NOMO-1 treated with dmso at 0.1 percent for 144 hours (cell line): ENCODE measurements at regions not wholly inside any gene's neighbourhood (a gene's known extent, or its start where the extent isn't known, plus 50 kb on each side); places are given as distances from the start of the nearest gene placed in this dataset.

ENCODE experiments used
- DNase-seq: peaks from one replicate; lab custom pipeline; 2025; ENCODE audit not compliant: unreplicated experiment; lab: John Stamatoyannopoulos, UW

- DNase-seq: no peak
Measured at GRCh38 chr1:106492880-106493279, 563.6 kb upstream of the PRMT6 start.

DNA sequence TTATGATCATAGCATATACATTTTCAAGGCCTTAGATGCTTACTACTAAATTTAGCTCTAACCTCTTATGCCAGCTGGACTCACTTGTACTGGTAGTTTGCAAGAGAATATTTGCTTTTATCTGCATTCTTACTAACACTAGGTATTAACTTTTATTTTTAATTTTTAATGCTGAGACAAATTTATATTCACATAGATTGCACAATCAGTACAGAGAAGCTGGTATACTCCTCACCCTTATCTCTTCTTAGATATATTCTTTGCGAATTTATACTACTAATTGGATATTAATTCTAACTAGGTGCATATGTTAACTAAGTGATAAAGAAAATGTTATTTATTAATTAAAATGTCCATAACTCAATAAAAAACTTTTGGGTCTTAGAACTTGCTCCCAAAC is 561.8 kb upstream of the PRMT6 start:
- DNase-seq: no peak

GRCh38 chr1:106498238-106498637 is 558.2 kb upstream of the PRMT6 start:
- no peak for DNase-seq

GRCh38 chr1:106502659-106503058 is 553.8 kb upstream of the PRMT6 start:
- DNase-seq: no peak

DNA sequence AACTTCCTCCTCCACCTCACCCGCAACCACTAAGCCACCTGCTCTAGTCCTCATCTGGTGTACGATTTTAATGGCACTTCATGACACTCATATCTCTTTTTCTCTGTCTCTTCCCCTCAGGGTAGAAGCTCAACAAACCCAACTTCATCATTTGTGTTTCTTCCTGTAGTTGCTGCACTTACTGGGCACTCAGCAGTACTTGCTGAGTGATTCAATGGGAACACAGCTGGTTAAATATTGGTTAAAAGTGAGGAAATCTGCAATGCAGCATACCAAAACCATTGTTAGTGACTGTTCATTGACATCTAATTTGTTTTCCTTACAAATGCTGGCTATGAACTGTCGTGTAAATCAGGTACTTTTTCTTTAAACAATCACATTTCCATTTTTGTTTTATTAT is 541.1 kb upstream of the PRMT6 start:
- DNase-seq: no peak

DNA sequence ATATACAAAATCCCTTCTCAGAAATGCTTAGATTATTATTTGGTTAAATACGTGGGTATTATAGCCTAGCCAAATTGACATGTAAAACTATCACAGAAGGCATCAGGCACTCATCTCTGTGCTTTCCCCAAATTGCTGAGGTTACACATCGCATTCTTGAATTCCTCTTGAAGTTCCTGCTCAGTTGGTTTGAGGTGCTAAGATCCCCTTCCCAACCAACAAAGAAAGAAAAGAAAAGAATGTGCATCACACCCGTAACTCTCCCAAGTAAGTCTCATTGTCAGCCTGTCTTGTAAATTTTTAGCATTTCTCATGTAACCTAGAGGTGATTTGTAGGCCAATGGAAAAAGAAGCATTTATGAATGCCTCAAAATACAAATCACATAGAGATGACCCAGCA is 539.2 kb upstream of the PRMT6 start:
- no peak for DNase-seq

- no peak for DNase-seq
Measured at GRCh38 chr1:106523497-106523896, 533.0 kb upstream of the PRMT6 start.

DNA sequence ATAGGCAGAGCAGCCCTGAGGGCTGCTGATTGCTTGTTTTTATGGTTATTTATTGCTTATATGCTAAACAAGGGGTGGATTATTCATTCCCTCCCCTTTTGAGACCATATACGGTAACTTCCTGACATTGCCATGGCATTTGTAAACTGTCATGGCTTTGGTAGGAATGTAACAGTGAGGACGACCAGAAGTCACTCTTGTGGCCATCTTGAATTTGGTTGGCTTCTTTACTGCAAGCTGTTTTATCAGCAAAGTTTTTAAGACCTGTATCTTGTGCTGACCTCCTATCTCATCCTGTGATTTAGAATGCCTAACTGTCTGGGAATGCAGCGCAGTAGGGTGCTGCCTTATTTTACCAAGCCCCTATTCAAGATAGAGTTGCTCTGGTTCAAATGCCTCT is 531.8 kb upstream of the PRMT6 start:
- DNase-seq: no peak

DNA sequence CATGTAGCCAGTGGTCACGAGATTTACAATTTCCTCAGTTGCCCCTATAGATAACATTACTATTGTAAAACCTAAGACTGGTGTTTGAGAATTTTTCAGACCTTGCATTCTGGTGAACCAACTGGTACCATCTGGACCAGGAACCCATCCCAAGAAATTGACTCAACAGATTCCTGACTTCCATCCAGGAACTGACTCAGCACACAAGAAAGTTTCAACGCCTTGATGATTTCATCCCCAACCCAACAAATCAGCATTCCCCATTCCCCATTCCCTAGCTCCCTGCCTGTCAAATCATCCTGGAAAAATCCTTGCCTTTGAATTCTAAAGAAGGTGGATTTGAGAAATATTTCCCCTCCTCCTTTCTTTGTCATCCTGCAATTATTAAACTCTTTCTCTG is 529.8 kb upstream of the PRMT6 start:
- DNase-seq: no peak

DNA sequence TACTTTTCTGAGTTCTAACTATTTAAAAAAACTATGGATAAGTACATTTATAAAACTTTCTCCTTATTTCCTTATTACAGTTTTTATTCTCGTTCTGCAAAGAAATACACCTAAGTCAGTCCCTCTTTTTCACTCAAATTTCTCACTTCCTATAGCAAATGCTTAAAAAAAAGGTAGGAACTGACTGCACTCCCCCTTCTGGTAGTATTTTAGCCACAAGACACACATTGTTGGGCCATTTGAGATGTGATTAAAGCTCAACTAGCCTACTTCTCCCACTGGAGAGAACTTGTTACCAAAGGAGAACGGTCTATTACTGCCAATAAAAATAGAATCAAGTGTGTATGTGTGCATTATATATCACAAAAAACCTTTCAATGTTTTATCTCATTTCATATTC is 521.9 kb upstream of the PRMT6 start:
- DNase-seq: no peak

- DNase-seq: no peak
Measured at GRCh38 chr1:106536741-106537140, 519.7 kb upstream of the PRMT6 start.

DNA sequence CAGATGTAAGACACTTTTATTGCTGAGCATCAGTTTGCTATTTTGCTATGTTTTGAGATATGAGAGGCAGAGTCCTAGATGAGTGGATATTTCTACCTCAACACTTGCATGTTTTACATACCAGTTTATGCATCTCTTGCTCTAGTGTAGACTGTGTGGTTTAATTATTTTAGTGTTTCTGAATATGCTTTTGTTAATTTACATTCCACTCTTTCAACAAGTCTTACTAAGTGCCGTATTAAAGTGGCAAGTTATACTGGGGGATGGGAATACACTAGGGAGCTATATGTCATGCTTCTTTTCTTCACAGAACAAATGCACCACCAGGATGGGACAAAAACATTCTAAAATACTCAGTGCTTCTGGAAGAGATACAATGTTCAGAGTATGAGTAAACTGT is 507.7 kb upstream of the PRMT6 start:
- DNase-seq: no peak

GRCh38 chr1:106554294-106554693 is 502.2 kb upstream of the PRMT6 start:
- no peak for DNase-seq

- no peak for DNase-seq
Measured at GRCh38 chr1:106555571-106555970, 500.9 kb upstream of the PRMT6 start.

GRCh38 chr1:106564192-106564591 is 492.3 kb upstream of the PRMT6 start:
- DNase-seq: no peak

- DNase-seq: no peak
Measured at GRCh38 chr1:106568201-106568974, 488.1 kb upstream of the PRMT6 start.

DNA sequence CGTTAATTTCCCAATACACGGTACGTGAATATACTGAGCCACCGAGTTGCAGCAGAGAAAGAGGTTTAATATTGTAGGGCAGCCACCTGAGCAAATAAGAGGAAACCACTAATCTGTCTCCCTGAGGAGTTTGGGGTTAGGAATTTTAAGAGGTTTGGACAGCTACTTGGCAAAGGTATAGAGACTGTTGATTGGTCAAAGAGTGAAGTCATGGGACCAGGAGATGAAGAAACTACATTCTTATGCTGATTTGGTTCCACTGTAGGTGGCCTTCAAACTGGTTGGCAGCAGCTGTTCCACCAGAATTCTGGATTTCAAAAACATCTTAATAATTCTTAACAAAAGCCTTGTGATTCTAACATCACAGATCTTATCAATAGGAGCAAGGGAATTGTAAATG is 485.4 kb upstream of the PRMT6 start:
- no peak for DNase-seq

GRCh38 chr1:106584107-106584506 is 472.4 kb upstream of the PRMT6 start:
- DNase-seq: no peak

DNA sequence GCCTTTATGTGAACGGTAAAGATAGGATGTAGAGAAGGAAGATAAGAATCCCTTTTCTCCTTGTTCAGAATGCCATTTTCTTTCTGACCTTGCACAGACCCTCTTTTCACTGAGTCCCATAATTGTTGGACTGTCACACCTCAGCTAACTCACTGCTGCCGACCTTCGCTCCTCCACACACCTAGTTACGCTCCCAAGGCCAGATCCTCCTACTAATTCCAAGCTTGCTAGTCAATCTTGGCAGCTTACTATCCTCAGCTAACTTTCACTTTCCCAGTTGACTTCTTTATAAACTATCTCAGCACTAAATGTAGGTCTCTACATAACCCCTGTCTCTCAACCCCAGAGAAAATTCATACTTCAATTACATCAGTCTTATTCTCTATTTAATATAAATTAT is 471.8 kb upstream of the PRMT6 start:
- no peak for DNase-seq

DNA sequence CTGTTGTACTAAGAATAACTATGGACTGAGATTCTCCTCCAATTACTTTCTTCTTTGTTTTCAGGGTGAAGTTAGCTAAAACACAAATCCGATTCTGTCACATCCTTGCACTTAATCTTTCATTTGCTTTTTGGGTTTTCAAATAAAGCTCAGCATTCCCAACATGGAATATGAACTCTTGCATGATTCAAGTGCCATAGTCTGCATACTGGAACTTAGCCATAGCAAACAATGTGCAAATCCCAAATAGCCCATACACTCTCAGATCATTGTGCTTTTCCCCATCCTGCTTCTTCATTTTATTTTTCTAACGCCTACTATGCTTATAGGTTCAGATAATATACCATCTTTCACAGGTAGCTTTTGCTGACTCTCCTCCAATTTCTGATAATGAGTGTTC is 455.8 kb upstream of the PRMT6 start:
- DNase-seq: no peak

DNA sequence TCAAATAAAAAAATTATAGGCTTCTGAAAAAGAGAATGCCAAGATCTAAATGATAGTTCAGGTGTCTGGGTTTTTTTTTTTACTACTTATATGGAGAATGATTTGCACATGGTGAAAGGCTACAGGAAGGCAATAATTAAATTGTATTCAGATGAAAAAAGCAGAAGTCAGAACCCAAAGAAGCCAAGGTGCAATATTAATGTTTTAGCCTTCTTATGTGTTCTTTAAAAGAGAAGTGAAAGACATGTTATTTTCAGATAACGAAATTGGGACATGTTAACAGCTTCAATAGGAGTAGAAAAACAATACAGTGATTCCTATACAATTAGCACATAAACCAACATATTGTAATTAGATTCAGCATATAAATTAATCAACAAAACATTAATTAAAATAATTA is 452.9 kb upstream of the PRMT6 start:
- DNase-seq: no peak

DNA sequence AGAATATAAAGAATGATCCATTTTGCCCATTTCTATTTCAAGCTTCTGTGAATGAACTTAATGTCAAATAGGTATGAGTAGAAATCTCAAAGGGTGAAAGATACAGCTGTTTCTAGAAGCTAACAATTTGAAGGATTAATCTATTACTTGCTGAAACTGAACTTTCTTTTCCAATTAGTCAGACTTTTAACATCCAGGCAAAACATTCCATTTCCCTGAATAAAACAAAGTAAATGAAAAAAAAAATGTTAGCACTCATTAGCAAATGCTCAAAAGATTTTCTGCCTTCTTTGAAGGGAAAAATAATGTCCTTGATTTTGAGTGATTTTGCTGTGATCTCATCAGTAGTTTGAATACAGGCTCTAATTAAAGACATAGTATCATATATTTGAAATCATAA is 447.6 kb upstream of the PRMT6 start:
- no peak for DNase-seq

DNA sequence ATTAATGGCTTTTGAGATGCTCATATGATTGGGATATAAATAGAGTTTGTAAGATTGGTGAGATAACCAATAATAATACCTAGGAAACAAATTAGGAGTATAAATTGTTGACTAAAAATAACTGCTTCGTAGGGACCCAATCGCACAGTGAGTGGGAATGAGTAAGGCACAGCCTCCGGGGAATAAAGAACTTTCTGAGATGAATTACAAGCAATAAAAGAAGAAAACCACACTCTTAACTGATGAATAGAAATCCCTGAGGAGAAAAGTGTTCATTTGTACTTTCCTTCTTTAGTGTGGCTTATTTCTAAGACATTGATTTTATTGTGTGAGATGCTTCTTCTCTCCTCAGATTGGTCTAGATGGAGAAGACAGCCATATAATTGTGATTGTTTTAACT is 443.4 kb upstream of the PRMT6 start:
- DNase-seq: no peak
